ENCODE measurements at regions not wholly inside any gene's neighbourhood (a gene's known extent, or its start where the extent isn't known, plus 50 kb on each side); places are given as distances from the start of the nearest gene placed in this dataset.

DNA sequence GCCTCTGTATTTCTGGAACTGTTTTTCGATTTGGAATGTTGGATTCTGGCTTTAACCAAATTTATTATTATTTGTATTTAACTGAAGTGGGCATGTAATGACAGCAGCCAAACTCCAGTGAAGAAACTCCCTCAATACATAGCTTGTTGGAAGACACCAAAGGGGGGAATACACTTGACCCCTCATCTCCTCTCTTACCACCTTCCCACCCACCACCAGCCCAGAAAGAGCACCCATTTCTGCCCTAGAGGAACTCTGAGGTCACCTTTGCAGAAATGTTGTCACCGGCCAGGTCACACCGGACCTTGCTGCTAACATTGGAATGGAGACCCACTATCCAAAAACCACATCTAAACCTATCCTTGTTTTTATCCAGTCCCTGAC is 58.6 kb upstream of the CA12 start:
- H2BK120ac ChIP-seq (ENCODE audit: low read depth, low read length), result no peak overlapping the region
- H3K18ac ChIP-seq (ENCODE audit: low read depth, low read length), result no peak overlapping the region
- H3K4me3 ChIP-seq (ENCODE audit: insufficient read depth, low read depth, low read length), result no peak overlapping the region
- no peak overlapping the region for H3K23ac ChIP-seq (ENCODE audit: low read depth, low read length)
- H2AFZ ChIP-seq (replicated peaks; ENCODE audit: low read length, poor library complexity), result no peak overlapping the region
- CTCF ChIA-PET, result no interaction called here
- no peak overlapping the region for H3K27ac ChIP-seq (ENCODE audit: insufficient read depth, low read length)
- H3K9me1 ChIP-seq (ENCODE audit: insufficient read depth, low read length), result peaks cover 4% of the 10 kb centered on the region
- no peak overlapping the region for H2AK5ac ChIP-seq (ENCODE audit: low read depth, low read length)
- no peak for DNase-seq
- no peak overlapping the region for H3K4ac ChIP-seq (ENCODE audit: low read depth, low read length)
- TF ChIP-seq RCOR1 (IDR thresholded peaks at IDR 0.05; ENCODE audit: insufficient replicate concordance, low read length), result no peak
- TF ChIP-seq FOS (IDR thresholded peaks at IDR 0.05; ENCODE audit: low read depth, low read length), result no peak
- TF ChIP-seq, protein P1, sequence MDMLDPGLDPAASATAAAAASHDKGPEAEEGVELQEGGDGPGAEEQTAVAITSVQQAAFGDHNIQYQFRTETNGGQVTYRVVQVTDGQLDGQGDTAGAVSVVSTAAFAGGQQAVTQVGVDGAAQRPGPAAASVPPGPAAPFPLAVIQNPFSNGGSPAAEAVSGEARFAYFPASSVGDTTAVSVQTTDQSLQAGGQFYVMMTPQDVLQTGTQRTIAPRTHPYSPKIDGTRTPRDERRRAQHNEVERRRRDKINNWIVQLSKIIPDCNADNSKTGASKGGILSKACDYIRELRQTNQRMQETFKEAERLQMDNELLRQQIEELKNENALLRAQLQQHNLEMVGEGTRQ (IDR thresholded peaks at IDR 0.05; ENCODE audit: low read depth, low read length), result no peak
- TF ChIP-seq, protein P2, sequence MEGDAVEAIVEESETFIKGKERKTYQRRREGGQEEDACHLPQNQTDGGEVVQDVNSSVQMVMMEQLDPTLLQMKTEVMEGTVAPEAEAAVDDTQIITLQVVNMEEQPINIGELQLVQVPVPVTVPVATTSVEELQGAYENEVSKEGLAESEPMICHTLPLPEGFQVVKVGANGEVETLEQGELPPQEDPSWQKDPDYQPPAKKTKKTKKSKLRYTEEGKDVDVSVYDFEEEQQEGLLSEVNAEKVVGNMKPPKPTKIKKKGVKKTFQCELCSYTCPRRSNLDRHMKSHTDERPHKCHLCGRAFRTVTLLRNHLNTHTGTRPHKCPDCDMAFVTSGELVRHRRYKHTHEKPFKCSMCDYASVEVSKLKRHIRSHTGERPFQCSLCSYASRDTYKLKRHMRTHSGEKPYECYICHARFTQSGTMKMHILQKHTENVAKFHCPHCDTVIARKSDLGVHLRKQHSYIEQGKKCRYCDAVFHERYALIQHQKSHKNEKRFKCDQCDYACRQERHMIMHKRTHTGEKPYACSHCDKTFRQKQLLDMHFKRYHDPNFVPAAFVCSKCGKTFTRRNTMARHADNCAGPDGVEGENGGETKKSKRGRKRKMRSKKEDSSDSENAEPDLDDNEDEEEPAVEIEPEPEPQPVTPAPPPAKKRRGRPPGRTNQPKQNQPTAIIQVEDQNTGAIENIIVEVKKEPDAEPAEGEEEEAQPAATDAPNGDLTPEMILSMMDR (conservative IDR thresholded peaks at IDR 0.05; ENCODE audit: low read depth, low read length), result no peak
- TF ChIP-seq CHD1 (IDR thresholded peaks at IDR 0.05; ENCODE audit: low read depth, low read length), result no peak
- TF ChIP-seq POLR2A (IDR thresholded peaks at IDR 0.05; ENCODE audit: low read depth, low read length), result no peak
- TF ChIP-seq NFE2L2 (IDR thresholded peaks at IDR 0.05; ENCODE audit: low read depth, low read length), result no peak
- no peak for TF ChIP-seq SMC3 (IDR thresholded peaks at IDR 0.05; ENCODE audit: low read depth, low read length)
- H2BK5ac ChIP-seq (ENCODE audit: low read depth, low read length, poor library complexity, severe bottlenecking), result no peak overlapping the region
- intact Hi-C loops (cut with micrococcal nuclease), result no loop called here
- H3K9me3 ChIP-seq (ENCODE audit: control insufficient read depth, insufficient read depth, low read length), result no peaks in the 10 kb centered on the region
- no CpG with 5 or more reads among the region's 3 CpGs for WGBS, 2 experiments (ENCODE audit: extremely low coverage in 2 of 2, insufficient read length in 1 of 2)
- peaks cover 15% of the 10 kb centered on the region for H3K27me3 ChIP-seq (ENCODE audit: control insufficient read depth, insufficient read depth, low read length)
- no peaks in the 10 kb centered on the region for H4K20me1 ChIP-seq (ENCODE audit: insufficient read depth, low read length)
- ATAC-seq (ENCODE audit: low read depth), result no peak
- H2BK20ac ChIP-seq (ENCODE audit: low read depth, low read length), result no peak overlapping the region
- dilution Hi-C loops (cut with HindIII; ENCODE audit: low sequenced_read_pairs, unreplicated experiment), result no loop called here
- BruUV-seq (replicated peaks), result no TSS peak
- no peak overlapping the region for H2BK15ac ChIP-seq (ENCODE audit: low read depth, low read length)
- no peak overlapping the region for H4K5ac ChIP-seq (ENCODE audit: low read depth, low read length)
- H2AK9ac ChIP-seq (replicated peaks; ENCODE audit: low read depth, low read length, poor library complexity), result no peak overlapping the region
- H3K36me3 ChIP-seq (ENCODE audit: control insufficient read depth, insufficient read depth, low read length), result no peaks in the 10 kb centered on the region
- no peak overlapping the region for H3K4me2 ChIP-seq (ENCODE audit: low read depth, low read length)
- H4K91ac ChIP-seq (ENCODE audit: insufficient read depth, low read depth, low read length), result no peak overlapping the region
- H3K56ac ChIP-seq (ENCODE audit: extremely low read depth, insufficient read depth, low read length), result no peak overlapping the region
- H3K9ac ChIP-seq (ENCODE audit: low read depth, low read length), result no peak overlapping the region
- POLR2A ChIA-PET (ENCODE audit: unreplicated experiment), result no interaction called here
- peaks cover 15% of the 10 kb centered on the region for H3K4me1 ChIP-seq (ENCODE audit: control insufficient read depth, insufficient read depth, low read length)
- H3K79me1 ChIP-seq (ENCODE audit: low read depth in 1 of 2, low read length in 2 of 2), result no peaks in the 10 kb centered on the region
- H3K14ac ChIP-seq (replicated peaks; ENCODE audit: low read depth, low read length), result no peak overlapping the region
- in situ Hi-C loops (cut with MboI; ENCODE audit: low sequenced_read_pairs), result no loop called here
- H4K8ac ChIP-seq (ENCODE audit: low read depth in 2 of 2, low read length in 2 of 2), result no peak overlapping the region
